Breast epithelium (tissue), 3 donors: ENCODE measurements at regions not wholly inside any gene's neighbourhood (a gene's known extent, or its start where the extent isn't known, plus 50 kb on each side); places are given as distances from the start of the nearest gene placed in this dataset.

Source experiments
- CTCF ChIP-seq, 3 donors: fragments of 450-650 bp; IDR thresholded peaks; one replicate each; pipeline ENCODE4 v1.5.1; 2016 to 2017; ENCODE audit warnings: antibody characterized with exemption in 3 of 3, mild to moderate bottlenecking in 3 of 3, moderate library complexity in 3 of 3
- POLR2AphosphoS5 ChIP-seq, 3 donors: sonication (generic); formaldehyde crosslinking; IDR thresholded peaks; one replicate each; pipeline ENCODE4 v1.6.1; 2017; ENCODE audit warnings: antibody characterized with exemption in 3 of 3

- TF ChIP-seq CTCF (IDR thresholded peaks at IDR 0.05) (no peak), POLR2AphosphoS5 (IDR thresholded peaks at IDR 0.05) (no peak)
Measured at GRCh38 chr2:156151351-156151750, 181.2 kb downstream of the NR4A2 start.
